DMS 273 (cell line): ENCODE measurements at regions not wholly inside any gene's neighbourhood (a gene's known extent, or its start where the extent isn't known, plus 50 kb on each side); places are given as distances from the start of the nearest gene placed in this dataset.

Experiments
- DNase-seq: peaks from one replicate; lab custom pipeline; 2025; ENCODE audit not compliant: unreplicated experiment; lab: John Stamatoyannopoulos, UW

- DNase-seq: no peak
Observed at GRCh38 chr12:66960006-66960405, 281.1 kb upstream of the GRIP1 start.

- no peak for DNase-seq
Observed at GRCh38 chr12:66960704-66961690, 282.1 kb upstream of the GRIP1 start.

GRCh38 chr12:66962290-66962689 lies 283.4 kb upstream of the GRIP1 start:
- no peak for DNase-seq

- no peak for DNase-seq
Observed at GRCh38 chr12:66963901-66964300, 285.0 kb upstream of the GRIP1 start.

DNA sequence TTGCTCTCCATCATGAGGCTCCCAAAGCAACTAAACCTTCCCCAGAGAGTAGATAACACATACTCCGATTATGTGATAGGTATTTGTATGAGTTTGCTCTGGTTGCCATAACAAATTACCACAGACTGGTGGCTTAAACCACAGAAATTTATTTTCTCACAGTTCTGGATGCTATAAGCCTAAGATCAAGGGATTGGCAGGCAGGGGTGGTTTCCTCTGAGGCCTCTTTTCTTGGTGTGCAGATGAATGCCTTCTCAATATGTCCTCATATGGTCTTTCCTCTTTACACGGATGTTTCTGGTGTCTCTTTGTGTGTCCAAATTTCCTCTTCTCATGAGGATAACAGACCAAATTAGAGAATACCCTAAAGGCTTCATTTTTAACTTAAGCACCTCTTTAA lies 285.8 kb upstream of the GRIP1 start:
- DNase-seq: no peak

DNA sequence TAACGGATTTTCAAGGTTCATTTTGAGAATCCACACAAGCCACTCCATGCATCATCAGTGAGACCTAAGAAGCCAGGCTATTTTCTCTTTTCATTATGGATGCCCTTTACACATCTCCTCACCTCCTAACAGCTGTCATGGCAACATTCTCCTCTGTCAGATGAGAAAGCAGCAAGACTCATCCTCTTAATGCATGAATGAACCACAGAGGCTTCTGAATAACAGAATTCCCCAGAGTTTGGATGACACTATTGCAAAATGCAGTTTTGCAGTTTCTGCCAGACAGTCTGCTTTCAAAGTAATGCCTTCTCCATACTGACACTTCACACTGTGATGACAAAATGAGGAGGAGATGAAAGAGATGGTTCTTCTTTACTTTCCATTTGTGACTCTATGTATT lies 286.7 kb upstream of the GRIP1 start:
- DNase-seq: no peak

DNA sequence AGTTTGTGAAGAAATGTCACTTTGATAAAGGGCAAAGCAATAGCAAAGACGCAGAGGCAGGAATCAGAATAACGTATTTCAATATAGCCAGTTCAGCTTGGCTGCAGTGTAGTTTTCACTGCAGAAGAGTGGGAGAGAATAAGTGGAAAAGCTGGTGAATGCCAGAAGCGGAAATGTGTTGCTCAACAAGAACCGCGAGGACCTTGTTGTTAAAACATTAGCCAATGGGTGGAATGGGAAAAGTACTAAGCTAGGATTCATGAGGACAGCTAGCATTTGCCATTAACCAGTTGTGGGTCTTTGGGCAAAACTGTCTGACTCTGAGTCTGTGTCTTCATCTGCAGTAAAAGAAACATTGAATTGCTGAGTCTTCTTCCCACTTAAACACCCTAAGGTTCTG lies 292.9 kb upstream of the GRIP1 start:
- no peak for DNase-seq

- no peak for DNase-seq
Observed at GRCh38 chr12:66976526-66976925, 292.6 kb upstream of the CAND1 start.

DNA sequence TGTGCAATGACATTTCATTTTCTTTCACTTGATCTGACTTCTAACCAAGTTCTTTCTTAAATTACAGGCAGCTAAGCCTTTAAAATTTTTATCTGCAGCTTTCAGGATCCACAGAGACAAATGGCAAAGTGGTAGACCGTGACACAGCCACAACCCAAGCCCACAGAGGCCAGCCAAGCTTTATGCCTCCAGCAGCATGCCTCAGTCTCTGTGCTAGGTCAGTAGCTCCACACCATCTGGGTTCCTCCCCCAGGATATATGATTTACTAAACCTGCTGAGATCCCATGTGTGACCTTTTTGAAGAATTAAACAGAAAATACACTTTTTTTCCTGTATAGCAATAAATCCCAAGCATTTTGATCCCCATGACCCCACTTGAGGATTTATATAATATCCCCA lies 290.4 kb upstream of the CAND1 start:
- peak; percentile 0 for DNase-seq

- DNase-seq: no peak
Observed at GRCh38 chr12:66979251-66979650, 289.9 kb upstream of the CAND1 start.

GRCh38 chr12:66984077-66984476 lies 285.1 kb upstream of the CAND1 start:
- no peak for DNase-seq

DNA sequence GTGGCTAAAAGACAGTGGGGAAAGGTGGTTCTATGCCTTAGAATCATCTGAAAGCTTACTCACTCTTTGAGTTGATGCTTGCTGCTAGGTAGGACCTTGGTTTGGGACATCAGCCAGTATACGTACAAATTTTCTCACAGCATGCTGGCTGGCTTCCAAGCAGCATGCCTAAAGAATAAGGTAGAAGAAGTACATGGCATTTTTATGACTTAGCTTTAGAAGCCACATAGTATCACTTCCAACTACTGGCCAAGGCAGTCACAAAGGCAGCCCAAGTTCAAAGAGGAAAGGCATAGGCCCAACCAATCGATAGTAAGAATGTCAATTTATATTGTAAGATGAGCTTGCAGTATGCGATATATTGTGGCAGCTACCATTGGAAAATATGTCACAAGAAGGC lies 284.2 kb upstream of the CAND1 start:
- peak; percentile 26 for DNase-seq

GRCh38 chr12:66999141-66999540 lies 270.0 kb upstream of the CAND1 start:
- no peak for DNase-seq

DNA sequence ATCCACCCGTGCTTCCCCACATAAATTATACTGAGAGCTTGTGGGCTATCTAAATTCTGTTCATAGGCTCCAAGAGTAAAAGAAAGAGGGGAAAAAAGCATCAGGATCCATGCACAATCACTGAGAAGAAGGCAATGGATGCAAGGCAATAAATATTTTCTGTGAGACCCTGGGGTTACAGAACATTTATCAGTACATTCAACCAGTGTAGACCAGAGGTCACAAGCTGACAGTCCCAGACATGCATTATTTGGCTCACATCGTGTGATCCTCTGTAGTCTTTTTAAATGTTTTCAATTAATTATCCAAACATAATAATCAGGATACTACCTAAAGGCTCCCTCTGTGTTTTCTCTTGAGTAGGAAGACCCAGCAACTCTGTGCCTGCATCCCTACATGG lies 267.9 kb upstream of the CAND1 start:
- DNase-seq: no peak

GRCh38 chr12:67002720-67003119 lies 266.4 kb upstream of the CAND1 start:
- peak; percentile 21 for DNase-seq

DNA sequence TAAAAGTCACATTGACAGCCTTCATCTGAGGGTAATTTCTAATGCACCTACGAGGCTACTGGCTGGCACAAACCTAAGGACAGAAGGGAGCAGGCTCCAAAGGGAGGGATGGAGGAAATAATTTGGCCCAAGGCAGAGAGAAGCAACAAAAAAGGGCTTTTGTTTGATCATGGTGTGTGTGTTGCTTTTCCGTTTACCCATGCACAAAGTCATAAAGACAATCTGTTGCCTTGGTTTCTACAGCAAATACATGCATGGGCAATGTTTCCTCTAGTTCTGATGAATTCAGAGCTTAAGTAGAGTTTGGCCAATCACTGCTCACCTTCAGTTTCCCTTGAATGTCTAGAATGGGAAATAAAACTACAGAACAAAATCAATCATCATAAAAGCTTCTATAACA lies 262.5 kb upstream of the CAND1 start:
- DNase-seq: no peak

DNA sequence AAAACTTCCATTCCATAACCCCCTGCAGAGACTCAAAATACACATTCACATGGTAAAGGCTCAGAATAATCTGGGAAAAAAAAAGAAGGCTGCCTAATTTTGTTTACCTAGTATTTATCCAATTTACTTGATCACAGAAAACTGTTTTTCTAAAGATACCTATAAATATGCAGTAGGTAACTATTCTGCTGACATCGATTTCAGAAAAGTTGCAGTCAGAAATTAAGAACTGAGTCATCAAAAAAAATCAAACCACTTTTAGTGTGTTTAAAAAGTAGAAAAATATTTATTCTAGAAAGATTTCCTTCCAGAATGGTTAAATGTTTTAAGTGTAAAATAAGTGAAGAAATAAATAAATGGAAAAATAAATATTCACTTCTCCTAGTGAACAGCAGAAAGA lies 254.5 kb upstream of the CAND1 start:
- no peak for DNase-seq

DNA sequence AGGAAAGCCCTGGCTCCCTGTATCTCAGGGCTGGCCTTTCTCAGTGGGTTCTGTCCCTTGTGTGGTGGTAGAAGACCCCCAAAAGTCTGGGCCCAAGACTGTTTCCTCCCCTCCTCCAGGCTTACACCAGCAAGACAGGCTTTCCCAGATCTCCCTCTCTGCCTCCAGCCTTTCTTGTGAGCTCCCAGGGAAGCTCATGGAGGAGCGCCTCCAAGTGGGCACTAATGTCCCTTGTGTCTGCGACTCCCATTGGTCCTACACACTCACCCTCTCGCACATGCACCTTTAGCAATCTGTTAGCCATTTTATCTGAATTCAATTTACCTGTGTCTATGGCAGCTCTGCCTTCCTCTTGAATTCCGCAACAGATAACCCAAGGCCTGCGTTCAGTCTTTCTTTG lies 251.1 kb upstream of the CAND1 start:
- no peak for DNase-seq

DNA sequence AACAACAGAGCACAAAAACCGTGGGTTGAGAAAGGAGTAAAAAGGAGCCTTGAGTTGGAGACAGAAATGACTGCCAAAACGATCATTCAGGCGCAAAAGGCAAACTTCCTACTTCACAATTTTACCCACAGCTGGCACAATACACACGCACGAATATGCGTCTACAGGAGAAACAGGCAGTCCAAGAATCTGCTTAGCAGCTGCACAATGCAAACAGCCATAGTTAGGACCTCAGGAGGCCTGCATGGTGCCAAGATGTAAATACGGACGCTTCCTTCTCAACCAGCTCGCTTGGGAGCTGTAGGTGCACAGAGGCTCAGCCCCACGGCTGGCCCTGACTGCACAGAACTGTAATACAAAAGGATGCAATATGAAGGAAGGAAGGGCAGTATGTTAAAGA lies 250.1 kb upstream of the CAND1 start:
- peak; percentile 1 for DNase-seq

- DNase-seq: peak; percentile 66
Observed at GRCh38 chr12:67025543-67026114, 243.5 kb upstream of the CAND1 start.

- DNase-seq: no peak
Observed at GRCh38 chr12:67026487-67027246, 242.5 kb upstream of the CAND1 start.

DNA sequence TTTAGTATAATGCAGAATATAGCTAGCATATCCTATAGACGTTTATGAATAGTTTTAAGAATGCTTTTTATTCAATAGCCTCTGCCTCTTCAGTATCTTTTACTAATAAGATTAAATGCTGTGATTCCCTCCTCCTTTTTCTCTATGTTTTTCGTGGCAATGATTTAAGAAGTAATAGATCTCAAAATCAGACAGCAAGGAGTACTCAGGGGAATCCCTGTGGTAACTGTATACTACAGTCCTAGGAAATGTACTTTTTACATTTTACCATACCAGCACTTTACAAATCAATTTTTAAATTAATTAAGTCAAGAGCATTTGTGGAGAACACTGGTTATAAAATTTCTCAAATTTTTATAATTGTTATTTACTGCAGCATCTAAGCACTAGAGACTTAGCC lies 240.6 kb upstream of the CAND1 start:
- no peak for DNase-seq
